ENCODE measurements at regions not wholly inside any gene's neighbourhood (a gene's known extent, or its start where the extent isn't known, plus 50 kb on each side); places are given as distances from the start of the nearest gene placed in this dataset.

DNA sequence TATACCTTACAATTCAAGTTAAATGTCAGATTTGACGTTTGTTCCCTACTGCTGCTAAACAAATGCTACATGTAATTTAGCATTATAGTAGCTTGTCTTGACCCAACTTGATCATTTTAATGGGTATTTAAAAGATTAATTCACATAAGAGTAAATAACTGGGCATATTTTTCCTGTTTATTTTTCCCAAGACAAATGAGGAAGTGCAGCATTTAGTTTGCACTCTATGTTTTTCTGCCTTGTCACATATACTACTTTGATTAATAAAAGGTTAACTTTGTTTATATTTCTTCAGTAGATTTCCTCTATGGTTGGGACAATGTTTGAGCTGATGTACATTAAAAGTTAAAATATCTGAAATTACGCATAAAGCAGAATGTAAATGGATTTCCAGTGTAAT, 641.8 kb downstream of the PRR16 start:
- POLR2A ChIA-PET (ENCODE audit: unreplicated experiment): no interaction called here
- Histone ChIP-seq H3K36me3 (ENCODE audit: control insufficient read depth, insufficient read depth, low read length) (no peaks in the 10 kb centered on the region), H3K18ac (ENCODE audit: low read depth, low read length) (no peak overlapping the region), H4K5ac (ENCODE audit: low read depth, low read length) (no peak overlapping the region), H3K79me1 (ENCODE audit: low read depth in 1 of 2, low read length in 2 of 2) (no peaks in the 10 kb centered on the region), H4K91ac (ENCODE audit: insufficient read depth, low read depth, low read length) (no peak overlapping the region), H2AK5ac (ENCODE audit: low read depth, low read length) (no peak overlapping the region), H3K23ac (ENCODE audit: low read depth, low read length) (no peak overlapping the region), H3K56ac (ENCODE audit: extremely low read depth, insufficient read depth, low read length) (no peak overlapping the region), H3K14ac (replicated peaks; ENCODE audit: low read depth, low read length) (no peak overlapping the region), H3K9me3 (ENCODE audit: control insufficient read depth, insufficient read depth, low read length) (no peaks in the 10 kb centered on the region), H3K4ac (ENCODE audit: low read depth, low read length) (no peak overlapping the region), H2AFZ (replicated peaks; ENCODE audit: low read length, poor library complexity) (no peak overlapping the region), H2AK9ac (replicated peaks; ENCODE audit: low read depth, low read length, poor library complexity) (no peak overlapping the region), H3K9me1 (ENCODE audit: insufficient read depth, low read length) (no peaks in the 10 kb centered on the region), H4K8ac (ENCODE audit: low read depth in 2 of 2, low read length in 2 of 2) (no peak overlapping the region), H3K4me3 (ENCODE audit: insufficient read depth, low read depth, low read length) (no peak overlapping the region), H3K27ac (ENCODE audit: insufficient read depth, low read length) (no peak overlapping the region), H3K9ac (ENCODE audit: low read depth, low read length) (no peak overlapping the region), H2BK20ac (ENCODE audit: low read depth, low read length) (no peak overlapping the region), H3K4me1 (ENCODE audit: control insufficient read depth, insufficient read depth, low read length) (no peaks in the 10 kb centered on the region), H3K27me3 (ENCODE audit: control insufficient read depth, insufficient read depth, low read length) (no peaks in the 10 kb centered on the region), H2BK120ac (ENCODE audit: low read depth, low read length) (no peak overlapping the region), H2BK5ac (ENCODE audit: low read depth, low read length, poor library complexity, severe bottlenecking) (no peak overlapping the region), H3K4me2 (ENCODE audit: low read depth, low read length) (no peak overlapping the region), H4K20me1 (ENCODE audit: insufficient read depth, low read length) (no peaks in the 10 kb centered on the region), H2BK15ac (ENCODE audit: low read depth, low read length) (no peak overlapping the region)
- in situ Hi-C loops (cut with MboI; ENCODE audit: low sequenced_read_pairs): no loop called here
- intact Hi-C loops (cut with micrococcal nuclease): no loop called here
- TF ChIP-seq SMC3 (IDR thresholded peaks at IDR 0.05; ENCODE audit: low read depth, low read length) (no peak), CEBPB (IDR thresholded peaks at IDR 0.05; ENCODE audit: low read depth, low read length) (no peak), RCOR1 (IDR thresholded peaks at IDR 0.05; ENCODE audit: insufficient replicate concordance, low read length) (no peak), BHLHE40 (IDR thresholded peaks at IDR 0.05; ENCODE audit: low read depth, low read length) (no peak), RFX5 (IDR thresholded peaks at IDR 0.05; ENCODE audit: low read depth, low read length) (no peak), RAD21 (IDR thresholded peaks at IDR 0.05; ENCODE audit: low read length) (no peak), ELK1 (IDR thresholded peaks at IDR 0.05; ENCODE audit: borderline replicate concordance, low read depth, low read length) (no peak), FOS (IDR thresholded peaks at IDR 0.05; ENCODE audit: low read depth, low read length) (no peak)
- TF ChIP-seq, protein P1, sequence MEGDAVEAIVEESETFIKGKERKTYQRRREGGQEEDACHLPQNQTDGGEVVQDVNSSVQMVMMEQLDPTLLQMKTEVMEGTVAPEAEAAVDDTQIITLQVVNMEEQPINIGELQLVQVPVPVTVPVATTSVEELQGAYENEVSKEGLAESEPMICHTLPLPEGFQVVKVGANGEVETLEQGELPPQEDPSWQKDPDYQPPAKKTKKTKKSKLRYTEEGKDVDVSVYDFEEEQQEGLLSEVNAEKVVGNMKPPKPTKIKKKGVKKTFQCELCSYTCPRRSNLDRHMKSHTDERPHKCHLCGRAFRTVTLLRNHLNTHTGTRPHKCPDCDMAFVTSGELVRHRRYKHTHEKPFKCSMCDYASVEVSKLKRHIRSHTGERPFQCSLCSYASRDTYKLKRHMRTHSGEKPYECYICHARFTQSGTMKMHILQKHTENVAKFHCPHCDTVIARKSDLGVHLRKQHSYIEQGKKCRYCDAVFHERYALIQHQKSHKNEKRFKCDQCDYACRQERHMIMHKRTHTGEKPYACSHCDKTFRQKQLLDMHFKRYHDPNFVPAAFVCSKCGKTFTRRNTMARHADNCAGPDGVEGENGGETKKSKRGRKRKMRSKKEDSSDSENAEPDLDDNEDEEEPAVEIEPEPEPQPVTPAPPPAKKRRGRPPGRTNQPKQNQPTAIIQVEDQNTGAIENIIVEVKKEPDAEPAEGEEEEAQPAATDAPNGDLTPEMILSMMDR (conservative IDR thresholded peaks at IDR 0.05; ENCODE audit: low read depth, low read length): no peak
- no TSS peak for BruUV-seq (replicated peaks)
- no peak for DNase-seq
- CTCF ChIA-PET: interaction anchor here (1.1 kb wide), 1 partner anchor 9 kb away, joined by 3 read pairs; no protein-coding TSS in a partner anchor
- ATAC-seq (ENCODE audit: low read depth): no peak
- dilution Hi-C loops (cut with HindIII; ENCODE audit: low sequenced_read_pairs, unreplicated experiment): no loop called here
- no CpG with 5 or more reads among the region's 2 CpGs for WGBS, 2 experiments (ENCODE audit: extremely low coverage in 2 of 2, insufficient read length in 1 of 2)

Data from IMR-90 (cell line).